Hematopoietic multipotent progenitor cell (in vitro differentiated cells): ENCODE measurements at regions not wholly inside any gene's neighbourhood (a gene's known extent, or its start where the extent isn't known, plus 50 kb on each side); places are given as distances from the start of the nearest gene placed in this dataset.
A peak's percentile ranks its signal among the peaks of the same experiment; 100 is the strongest.

Experiments
- DNase-seq, 3 donors: peaks; one replicate each; pipeline ENCODE4 v3.0.0-alpha.2; 2011 to 2015; ENCODE audit warnings: low read depth in 2 of 3, low spot score in 2 of 3

DNA sequence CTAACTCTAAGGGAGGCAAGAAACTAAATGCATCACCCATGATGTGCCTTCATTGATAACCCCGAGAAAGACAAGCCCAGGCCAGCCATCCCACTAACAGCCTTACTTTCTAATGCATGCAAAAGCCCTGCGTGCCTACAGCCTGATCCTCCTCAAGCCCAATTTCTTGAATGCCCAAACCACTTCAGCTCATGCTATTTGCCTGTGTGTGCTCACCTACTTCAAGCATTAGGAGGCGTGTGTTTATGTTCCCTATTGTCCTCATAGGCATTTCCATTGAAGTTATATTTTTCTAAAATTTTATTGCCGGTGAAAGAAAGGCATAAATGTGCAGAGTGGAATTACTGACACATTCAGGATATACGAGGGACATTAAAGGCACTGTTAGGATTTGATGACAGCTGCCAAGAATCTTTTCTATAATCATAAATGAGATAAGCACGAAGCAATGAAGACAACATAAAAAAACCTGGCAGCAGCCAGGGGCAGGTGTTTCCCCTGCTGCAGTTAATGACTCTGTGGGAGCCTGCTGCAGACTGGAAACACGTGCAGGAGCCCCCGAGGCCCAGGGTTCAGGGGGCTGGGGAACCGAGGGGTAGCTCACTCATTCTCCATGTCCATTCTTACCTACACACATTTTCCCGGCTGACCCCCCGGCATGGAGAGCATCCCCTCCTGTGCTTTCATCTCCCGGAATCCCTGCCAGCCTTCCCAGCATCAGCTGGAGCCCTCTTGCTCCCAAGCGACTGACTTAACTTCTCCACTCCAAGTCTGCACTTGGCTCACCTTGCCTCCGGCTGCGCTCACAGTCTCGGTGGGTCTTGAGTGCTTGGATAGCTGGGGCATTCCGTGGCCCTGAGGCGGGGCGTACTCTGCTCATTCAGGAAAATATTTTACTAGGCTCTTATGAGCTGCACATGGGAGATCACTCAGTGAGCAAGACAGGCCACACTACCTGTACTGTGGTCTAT is 292.3 kb upstream of the SIX2 start:
- DNase-seq: peak in 2 of 3 donors; percentile 7 to 39

DNA sequence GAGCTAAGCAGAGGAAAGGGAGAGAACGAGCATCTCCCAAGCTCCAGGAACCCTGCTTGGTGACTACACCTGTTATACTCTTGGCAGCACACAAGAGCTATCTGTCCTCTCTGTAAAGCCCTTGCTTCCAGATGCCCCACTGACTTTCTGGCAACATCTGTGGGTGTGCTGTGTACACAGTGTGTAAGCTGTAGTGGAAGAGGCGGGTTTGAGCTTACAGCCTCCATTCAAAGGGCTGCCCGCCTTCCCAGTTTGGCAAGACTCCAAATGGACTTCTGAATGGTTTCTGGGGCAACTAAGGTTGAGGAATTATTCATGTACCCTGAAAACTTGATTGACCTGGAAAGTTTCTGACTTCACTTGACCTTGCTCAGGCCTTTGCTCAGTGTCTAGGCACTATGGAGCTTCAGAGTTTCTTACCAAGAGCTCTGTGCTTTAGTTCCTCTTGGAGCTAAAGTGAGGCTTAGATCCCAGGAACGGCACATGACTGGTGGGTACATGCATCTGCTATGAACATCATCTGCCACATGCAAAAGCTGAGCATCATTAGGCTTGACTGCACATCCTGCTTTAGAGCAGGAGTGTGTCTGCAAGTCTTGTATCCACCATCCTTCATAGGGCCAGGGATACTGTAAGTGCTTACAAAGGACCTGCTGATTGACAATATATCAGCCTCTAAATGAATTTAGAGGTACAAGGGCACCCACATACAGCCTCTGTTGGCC is 290.9 kb upstream of the SIX2 start:
- no peak for DNase-seq

- DNase-seq: no peak
These were observed 290.1 kb upstream of the SIX2 start for GRCh38 chr2:45299361-45299760.

GRCh38 chr2:45293182-45293581 is 283.9 kb upstream of the SIX2 start:
- no peak for DNase-seq

DNA sequence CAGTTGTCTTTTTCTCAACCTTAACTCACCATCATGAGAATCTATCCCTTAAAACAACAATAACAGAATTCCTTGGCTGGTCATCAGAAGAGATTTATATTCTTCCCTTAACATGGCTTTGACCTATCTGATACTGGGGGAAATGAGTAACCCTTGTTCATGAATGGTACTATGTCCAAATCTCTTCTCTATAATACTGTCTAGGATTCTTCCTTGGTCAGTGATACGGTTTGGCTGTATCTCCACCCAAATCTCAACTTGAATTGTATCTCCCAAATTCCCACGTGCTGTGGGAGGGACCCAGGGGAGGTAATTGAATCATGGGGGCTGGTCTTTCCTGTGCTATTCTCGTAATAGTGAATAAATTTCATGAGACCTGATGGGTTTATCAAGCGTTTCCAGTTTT is 282.0 kb upstream of the SIX2 start:
- DNase-seq: no peak

DNA sequence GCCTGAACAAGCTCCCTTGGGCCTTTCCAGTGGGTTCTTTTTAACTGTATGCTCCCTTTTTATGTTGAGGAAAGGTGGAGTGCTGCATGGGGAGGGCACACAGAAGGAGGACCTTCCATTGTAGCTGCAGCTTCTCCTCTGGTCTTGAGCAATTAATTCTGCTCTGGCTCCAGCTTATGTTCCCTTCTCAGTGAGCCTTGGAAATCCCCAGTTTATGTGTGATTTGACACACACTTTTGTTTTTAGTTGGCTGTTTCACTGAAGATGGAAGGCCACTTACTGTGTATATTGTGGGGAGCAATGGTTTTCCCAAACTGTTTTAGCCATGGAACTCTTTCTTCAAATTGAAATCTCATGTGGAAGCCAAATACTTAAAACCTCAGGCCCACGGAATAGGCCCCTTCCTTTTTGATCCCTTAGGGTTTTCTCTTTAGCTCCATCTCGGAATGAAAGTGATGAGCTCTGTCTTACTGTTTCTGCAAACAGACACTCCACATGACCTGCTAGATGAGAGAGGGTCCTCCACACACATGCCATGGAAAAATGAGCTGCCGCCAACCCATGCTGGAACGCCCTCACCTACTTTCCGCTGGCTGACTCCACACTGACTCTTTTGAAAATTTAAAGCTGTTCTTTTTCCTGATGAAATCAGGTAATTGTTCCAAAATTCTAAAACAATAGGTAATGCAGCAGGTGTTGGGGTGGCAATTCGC is 280.9 kb upstream of the SIX2 start:
- DNase-seq: no peak

- DNase-seq: no peak
These were observed 279.5 kb upstream of the SIX2 start for GRCh38 chr2:45288532-45289417.

DNA sequence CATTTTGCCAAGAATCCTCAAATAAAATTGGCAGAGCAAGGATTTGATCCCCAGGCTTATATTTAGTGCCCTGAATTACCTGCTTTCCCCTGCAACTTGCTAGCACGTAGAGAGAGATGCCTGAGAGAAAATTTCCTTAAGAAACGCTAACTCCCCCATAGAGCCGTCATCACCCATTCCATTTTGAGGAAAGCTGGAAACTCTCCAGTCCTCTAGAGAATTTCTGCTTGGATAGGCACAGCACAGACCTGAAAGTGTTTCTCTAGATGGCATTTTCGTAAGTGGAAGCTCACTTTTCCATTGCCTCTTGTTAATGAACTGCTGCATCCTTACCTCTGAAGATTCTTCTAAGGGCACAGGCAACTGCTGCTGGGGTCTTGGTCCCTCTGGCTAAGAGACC is 277.8 kb upstream of the SIX2 start:
- DNase-seq: no peak

DNA sequence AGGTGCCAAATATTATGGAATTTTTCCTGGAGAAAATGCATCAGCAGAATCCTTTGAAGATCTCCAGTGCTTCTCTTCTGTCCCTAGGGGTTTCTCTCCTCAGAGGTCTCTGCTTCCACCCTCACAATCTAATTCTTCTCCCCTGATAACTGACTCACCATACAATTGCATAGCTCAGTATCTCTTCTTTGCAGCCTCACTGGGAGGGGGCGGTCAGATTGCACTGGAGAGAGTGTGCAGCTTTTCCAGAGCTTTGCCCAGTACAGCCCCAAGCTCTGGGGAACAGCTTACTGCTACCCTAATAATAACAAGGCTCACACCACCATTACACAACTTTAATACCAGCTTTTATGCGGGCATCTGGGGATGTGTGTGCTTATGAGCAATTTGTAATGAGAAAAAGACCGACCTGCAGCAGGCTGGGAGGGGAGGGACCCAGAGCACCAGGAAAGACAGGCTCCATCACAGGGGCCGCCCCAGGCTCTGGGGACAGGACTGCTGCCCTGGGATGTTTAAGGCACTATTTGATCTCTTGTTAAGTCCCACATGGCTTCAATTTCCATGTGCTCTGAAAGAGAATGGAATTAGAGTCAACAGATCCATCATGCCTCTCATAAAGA is 276.6 kb upstream of the SIX2 start:
- no peak for DNase-seq

DNA sequence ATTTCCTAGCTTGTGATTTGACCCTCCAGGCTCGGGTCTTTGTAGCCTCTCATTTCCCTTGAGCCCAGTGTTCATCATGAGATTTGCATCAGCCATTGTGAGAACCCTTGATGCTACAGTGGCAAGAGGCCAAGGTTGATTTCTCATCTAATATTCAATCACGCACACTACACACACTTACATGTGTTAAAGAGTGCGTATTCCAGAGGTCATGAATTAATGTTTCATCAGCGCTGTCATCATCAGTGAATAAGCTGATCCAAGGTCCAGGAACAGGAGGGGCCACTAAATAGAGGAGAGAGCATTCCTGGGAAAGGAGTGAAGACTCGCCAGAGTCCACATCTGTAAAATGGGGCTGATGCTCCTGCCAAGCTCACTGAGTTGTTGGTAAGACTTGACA is 276.1 kb upstream of the SIX2 start:
- DNase-seq: no peak

DNA sequence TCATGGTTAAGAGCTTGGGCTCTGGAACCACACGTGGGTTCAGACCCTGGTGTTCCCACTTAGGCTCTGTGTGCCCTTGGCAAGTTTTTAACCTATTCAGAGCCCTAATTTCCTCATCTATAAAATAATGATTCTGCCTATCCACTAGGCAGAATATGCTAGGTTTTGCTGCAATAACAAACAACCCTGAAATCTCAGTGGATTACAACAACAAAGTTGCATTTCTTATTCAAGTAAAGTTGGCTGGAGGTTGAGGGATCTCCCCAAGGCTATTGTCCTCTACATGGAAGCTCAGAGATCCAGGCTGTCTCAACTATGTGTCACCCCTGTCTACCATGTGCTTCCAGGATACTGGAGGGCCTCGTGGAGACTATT is 275.4 kb upstream of the SIX2 start:
- no peak for DNase-seq

GRCh38 chr2:45283764-45284620 is 274.7 kb upstream of the SIX2 start:
- DNase-seq: no peak

DNA sequence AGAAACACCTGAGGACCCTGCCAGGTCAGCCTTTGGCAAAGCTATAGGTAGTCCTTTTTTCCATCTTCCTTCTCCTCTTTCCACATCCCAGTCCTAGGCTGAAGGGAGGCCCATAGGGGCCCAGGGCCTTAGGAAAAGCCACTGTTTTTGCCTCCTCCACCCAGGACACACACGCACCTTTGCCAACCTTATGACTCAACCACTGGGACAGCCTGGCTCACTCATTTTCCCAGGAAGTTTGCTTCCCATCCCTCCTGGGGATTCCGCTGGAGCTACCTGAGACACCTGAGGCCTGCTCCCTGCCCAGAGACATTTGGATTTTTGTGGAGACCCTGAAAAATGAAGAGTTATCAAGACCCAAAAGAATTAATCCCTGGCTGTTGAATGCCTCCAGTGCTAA is 273.4 kb upstream of the SIX2 start:
- no peak for DNase-seq

- no peak for DNase-seq
These were observed 272.1 kb upstream of the SIX2 start for GRCh38 chr2:45281311-45281710.

- DNase-seq: no peak
These were observed 271.5 kb upstream of the SIX2 start for GRCh38 chr2:45280794-45281193.

- DNase-seq: no peak
These were observed 270.1 kb upstream of the SIX2 start for GRCh38 chr2:45279356-45279755.

- DNase-seq: no peak
These were observed 269.3 kb upstream of the SIX2 start for GRCh38 chr2:45278365-45279078.

- no peak for DNase-seq
These were observed 267.7 kb upstream of the SIX2 start for GRCh38 chr2:45276914-45277313.
